ENCODE measurements at regions not wholly inside any gene's neighbourhood (a gene's known extent, or its start where the extent isn't known, plus 50 kb on each side); places are given as distances from the start of the nearest gene placed in this dataset.
"Not testable (repeated sequence)": the region's sequence is repeated elsewhere in the genome, so short reads cannot be mapped to it uniquely, and the experiment has no call there.

DNA sequence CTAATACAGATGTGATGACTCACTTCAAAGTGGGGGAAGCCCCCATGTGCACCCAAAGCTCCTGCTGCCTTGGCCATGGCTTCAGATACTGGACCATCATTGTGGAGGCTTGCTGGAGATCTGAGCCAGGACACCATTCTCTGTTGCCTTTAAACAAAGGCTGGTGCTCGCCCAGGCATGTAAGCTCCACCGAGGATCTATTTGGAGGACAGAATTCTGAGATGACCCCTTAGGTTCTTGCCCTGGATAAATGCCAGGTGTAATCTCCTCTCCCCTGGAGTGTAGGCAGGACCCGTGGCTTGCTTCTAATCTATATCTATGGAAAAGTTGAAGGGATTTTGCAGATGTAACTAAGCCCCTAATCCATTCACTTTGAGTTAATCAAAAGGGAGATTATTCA lies 141.0 kb downstream of the UNC93B1 start:
- ATAC-seq; H3K27ac Mint-ChIP-seq; CTCF ChIA-PET; H3K9me3 Mint-ChIP-seq (ENCODE audit: insufficient read depth); DNase-seq; H3K4me3 Mint-ChIP-seq; H3K4me1 Mint-ChIP-seq (ENCODE audit: low read depth); H3K36me3 Mint-ChIP-seq (ENCODE audit: low read depth); POLR2A ChIA-PET: not testable (repeated sequence)
- H3K27me3 Mint-ChIP-seq (ENCODE audit: low read depth) = peaks cover 11% of the 10 kb centered on the region

DNA sequence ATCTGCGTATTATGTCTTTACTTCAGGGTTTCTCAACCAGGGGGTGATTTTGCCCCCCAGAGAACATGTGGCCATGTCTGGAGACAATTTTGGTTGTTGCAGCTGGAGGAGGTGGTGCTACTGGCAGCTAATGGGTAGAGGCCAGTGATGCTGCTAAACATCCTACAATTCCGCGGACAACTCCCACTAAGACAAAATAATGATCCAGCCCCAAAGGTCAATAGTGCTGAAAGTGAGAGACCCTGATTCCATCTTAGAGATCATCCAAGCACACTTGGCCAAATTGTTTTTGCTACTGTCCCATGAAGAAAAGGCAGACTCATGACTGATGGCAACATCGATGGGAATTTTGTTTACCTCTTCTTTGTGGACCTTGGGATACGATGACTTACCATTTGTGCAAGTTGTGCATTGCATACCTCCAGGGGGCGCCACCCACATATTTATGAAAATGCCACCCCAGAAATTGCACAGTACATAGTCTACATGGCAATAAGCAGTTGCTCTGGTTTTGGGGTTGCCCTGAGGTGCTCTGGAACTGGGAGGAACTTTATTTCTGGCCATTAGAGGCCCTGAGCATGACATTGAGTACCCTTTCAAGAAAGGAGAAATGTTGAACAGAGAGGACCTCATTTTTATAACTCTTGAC lies 144.3 kb downstream of the UNC93B1 start:
- H3K27ac Mint-ChIP-seq; ATAC-seq; H3K36me3 Mint-ChIP-seq (ENCODE audit: low read depth); H3K4me1 Mint-ChIP-seq (ENCODE audit: low read depth); H3K9me3 Mint-ChIP-seq (ENCODE audit: insufficient read depth); H3K4me3 Mint-ChIP-seq; POLR2A ChIA-PET: not testable (repeated sequence)
- CTCF ChIA-PET = interaction anchor here (1.3 kb wide), 1 partner anchor 96 kb away, joined by 5 read pairs; no protein-coding TSS in a partner anchor
- DNase-seq = peak; percentile 59
- peaks cover 10% of the 10 kb centered on the region for H3K27me3 Mint-ChIP-seq (ENCODE audit: low read depth)

DNA sequence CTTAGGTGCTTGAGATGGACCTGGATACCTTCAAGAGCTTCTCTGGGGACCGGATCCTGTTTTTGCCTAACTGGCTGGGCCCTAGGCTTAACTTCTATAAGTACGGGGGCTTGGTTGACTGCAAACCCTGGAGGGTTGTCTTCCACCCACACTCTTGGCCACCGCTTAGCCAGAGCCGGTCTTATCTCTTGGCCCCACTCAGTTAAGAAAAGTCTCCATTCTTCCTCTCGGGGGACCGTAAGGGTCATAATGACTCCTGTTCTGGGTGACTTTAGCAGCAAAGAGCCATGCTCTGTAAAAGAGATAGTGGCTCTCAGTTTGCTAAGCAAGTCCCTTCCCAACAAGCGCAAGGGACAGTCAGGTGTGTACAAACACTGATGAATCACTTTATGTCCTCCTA lies 153.2 kb downstream of the UNC93B1 start:
- H3K4me1 Mint-ChIP-seq (ENCODE audit: low read depth); H3K36me3 Mint-ChIP-seq (ENCODE audit: low read depth); POLR2A ChIA-PET; H3K4me3 Mint-ChIP-seq; DNase-seq; ATAC-seq; H3K9me3 Mint-ChIP-seq (ENCODE audit: insufficient read depth); H3K27ac Mint-ChIP-seq: not testable (repeated sequence)
- peaks cover 22% of the 10 kb centered on the region for H3K27me3 Mint-ChIP-seq (ENCODE audit: low read depth)
- CTCF ChIA-PET = interaction anchor here (3.8 kb wide), 1 partner anchor 105 kb away, joined by 13 read pairs; no protein-coding TSS in a partner anchor

DNA sequence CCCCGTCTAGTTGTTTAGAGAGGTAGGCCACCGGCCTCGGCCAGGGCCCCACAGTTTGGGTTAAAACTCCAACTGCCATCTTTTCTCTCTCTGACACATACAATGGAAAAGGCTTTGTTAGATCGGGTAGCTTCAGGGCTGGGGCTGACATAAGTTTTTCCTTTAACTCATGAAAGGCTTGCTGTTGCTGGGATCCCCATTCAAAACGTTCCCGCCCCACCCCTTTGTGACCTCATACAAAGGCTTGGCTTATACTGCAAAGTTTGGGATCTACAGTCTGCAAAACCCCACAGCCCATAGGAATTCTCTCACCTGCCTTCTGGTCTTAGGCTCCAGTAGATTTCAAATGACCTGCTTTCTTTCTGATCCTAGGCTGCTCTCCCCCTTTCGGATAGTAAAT lies 154.1 kb downstream of the UNC93B1 start:
- POLR2A ChIA-PET; H3K4me3 Mint-ChIP-seq; H3K4me1 Mint-ChIP-seq (ENCODE audit: low read depth); H3K27ac Mint-ChIP-seq; H3K36me3 Mint-ChIP-seq (ENCODE audit: low read depth); ATAC-seq; DNase-seq; H3K9me3 Mint-ChIP-seq (ENCODE audit: insufficient read depth): not testable (repeated sequence)
- H3K27me3 Mint-ChIP-seq (ENCODE audit: low read depth) = peaks cover 17% of the 10 kb centered on the region
- CTCF ChIA-PET = interaction anchor here (3.8 kb wide), 1 partner anchor 106 kb away, joined by 13 read pairs; no protein-coding TSS in a partner anchor

GRCh38 chr11:67847896-67848875 lies 155.7 kb downstream of the UNC93B1 start:
- H3K9me3 Mint-ChIP-seq (ENCODE audit: insufficient read depth); DNase-seq; POLR2A ChIA-PET; H3K27ac Mint-ChIP-seq; H3K36me3 Mint-ChIP-seq (ENCODE audit: low read depth); ATAC-seq; H3K4me1 Mint-ChIP-seq (ENCODE audit: low read depth); H3K4me3 Mint-ChIP-seq: not testable (repeated sequence)
- CTCF ChIA-PET = interaction anchor here (3.8 kb wide), 1 partner anchor 107 kb away, joined by 13 read pairs; no protein-coding TSS in a partner anchor
- peaks cover 11% of the 10 kb centered on the region for H3K27me3 Mint-ChIP-seq (ENCODE audit: low read depth)

DNA sequence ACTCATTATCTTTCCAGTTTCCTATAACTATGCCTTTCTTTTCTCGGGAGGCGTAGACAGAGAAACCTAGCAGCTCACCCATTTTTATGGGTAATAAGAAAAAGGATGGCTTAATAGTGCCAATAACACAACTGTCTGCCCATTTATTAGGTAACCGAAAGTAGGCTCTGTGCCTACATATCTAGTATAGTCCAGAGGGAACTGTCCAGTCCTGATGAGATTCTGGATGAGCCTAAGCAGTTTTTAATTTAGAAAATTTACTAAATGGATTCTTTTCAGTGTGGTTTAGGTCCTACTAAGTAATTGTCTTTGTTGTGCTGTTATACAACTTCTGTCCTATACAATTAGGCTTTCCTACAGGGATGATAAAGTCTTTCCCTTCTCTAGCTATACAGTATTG lies 157.6 kb downstream of the UNC93B1 start:
- H3K27ac Mint-ChIP-seq; DNase-seq; H3K4me3 Mint-ChIP-seq; CTCF ChIA-PET; H3K9me3 Mint-ChIP-seq (ENCODE audit: insufficient read depth); POLR2A ChIA-PET; H3K36me3 Mint-ChIP-seq (ENCODE audit: low read depth); H3K27me3 Mint-ChIP-seq (ENCODE audit: low read depth); H3K4me1 Mint-ChIP-seq (ENCODE audit: low read depth); ATAC-seq: not testable (repeated sequence)

DNA sequence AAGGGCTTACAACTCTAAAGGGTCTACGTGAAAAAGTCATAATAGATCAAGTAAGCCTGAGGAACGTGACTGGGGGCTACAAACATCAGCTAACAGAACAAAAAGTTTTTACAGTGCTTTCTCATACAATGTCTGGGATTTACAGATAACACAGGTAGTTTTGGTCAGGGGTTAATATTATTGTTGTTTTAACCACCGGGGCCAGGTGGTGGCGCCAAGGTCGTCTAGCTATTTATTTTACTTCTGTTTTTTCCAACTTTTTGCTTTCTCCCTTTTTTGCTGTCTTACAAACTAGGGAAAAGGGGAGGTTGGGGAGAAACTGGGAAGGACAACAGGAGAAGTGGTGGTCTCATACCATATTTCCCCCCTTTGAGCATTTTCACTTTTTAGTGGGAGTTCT lies 158.6 kb downstream of the UNC93B1 start:
- POLR2A ChIA-PET; H3K36me3 Mint-ChIP-seq (ENCODE audit: low read depth); H3K4me3 Mint-ChIP-seq; H3K27ac Mint-ChIP-seq; H3K4me1 Mint-ChIP-seq (ENCODE audit: low read depth); H3K9me3 Mint-ChIP-seq (ENCODE audit: insufficient read depth); ATAC-seq: not testable (repeated sequence)
- H3K27me3 Mint-ChIP-seq (ENCODE audit: low read depth) = peaks cover 11% of the 10 kb centered on the region
- CTCF ChIA-PET = interaction anchor here (1.3 kb wide), 1 partner anchor 110 kb away, joined by 5 read pairs; no protein-coding TSS in a partner anchor
- DNase-seq = peak; percentile 25

DNA sequence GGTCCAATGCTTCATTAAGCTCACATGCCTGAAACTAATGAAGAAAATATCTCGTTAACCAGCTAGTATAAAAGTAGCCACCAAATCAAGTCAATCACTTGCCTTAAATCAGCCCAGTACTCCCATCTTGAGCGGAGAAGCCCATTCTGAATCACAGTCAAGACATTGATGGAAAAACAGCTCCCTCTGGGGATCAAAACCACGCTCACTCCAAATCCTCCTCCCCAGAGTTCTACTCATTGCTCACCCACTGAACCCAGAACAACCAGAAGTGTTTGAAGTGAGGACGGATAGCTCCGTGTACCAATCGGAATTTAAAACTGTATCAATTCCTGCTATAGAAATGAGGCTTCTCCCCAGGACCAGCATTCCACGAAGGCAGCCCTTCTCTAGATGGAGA lies 163.3 kb downstream of the UNC93B1 start:
- ATAC-seq; CTCF ChIA-PET; H3K27ac Mint-ChIP-seq; H3K4me1 Mint-ChIP-seq (ENCODE audit: low read depth); POLR2A ChIA-PET; H3K36me3 Mint-ChIP-seq (ENCODE audit: low read depth); H3K27me3 Mint-ChIP-seq (ENCODE audit: low read depth); DNase-seq; H3K4me3 Mint-ChIP-seq; H3K9me3 Mint-ChIP-seq (ENCODE audit: insufficient read depth): not testable (repeated sequence)

DNA sequence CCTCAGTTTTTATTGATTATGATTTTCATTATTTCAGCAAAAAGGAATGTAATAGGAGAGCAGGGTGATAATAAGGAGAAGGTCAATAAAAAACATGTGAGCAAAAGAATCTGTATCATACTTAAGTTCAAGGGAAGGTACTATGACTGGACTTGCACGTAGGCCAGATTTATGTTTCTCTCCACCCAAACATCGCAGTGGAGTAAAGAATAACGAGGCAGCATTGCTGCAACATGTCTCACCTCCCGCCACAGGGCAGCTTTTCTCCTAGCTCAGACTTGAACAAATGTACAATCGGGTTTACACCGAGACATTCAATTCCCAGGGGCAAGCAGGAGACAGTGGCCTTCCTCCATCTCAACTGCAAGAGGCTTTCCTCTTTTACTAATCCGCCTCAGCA lies 155.7 kb upstream of the ALDH3B2 start:
- ATAC-seq; H3K27ac Mint-ChIP-seq; H3K4me1 Mint-ChIP-seq (ENCODE audit: low read depth); POLR2A ChIA-PET; H3K4me3 Mint-ChIP-seq; H3K9me3 Mint-ChIP-seq (ENCODE audit: insufficient read depth); H3K36me3 Mint-ChIP-seq (ENCODE audit: low read depth); CTCF ChIA-PET; DNase-seq: not testable (repeated sequence)
- H3K27me3 Mint-ChIP-seq (ENCODE audit: low read depth) = peaks cover 32% of the 10 kb centered on the region

GRCh38 chr11:67826951-67827296 lies 152.5 kb upstream of the ALDH3B2 start:
- ATAC-seq; H3K4me1 Mint-ChIP-seq (ENCODE audit: low read depth); H3K36me3 Mint-ChIP-seq (ENCODE audit: low read depth); CTCF ChIA-PET; H3K9me3 Mint-ChIP-seq (ENCODE audit: insufficient read depth); DNase-seq; H3K4me3 Mint-ChIP-seq; POLR2A ChIA-PET; H3K27ac Mint-ChIP-seq: not testable (repeated sequence)
- H3K27me3 Mint-ChIP-seq (ENCODE audit: low read depth) = peaks cover 37% of the 10 kb centered on the region

GRCh38 chr11:67826028-67826950 lies 151.9 kb upstream of the ALDH3B2 start:
- H3K27me3 Mint-ChIP-seq (ENCODE audit: low read depth) = peaks cover 37% of the 10 kb centered on the region
- H3K9me3 Mint-ChIP-seq (ENCODE audit: insufficient read depth); H3K36me3 Mint-ChIP-seq (ENCODE audit: low read depth); POLR2A ChIA-PET; ATAC-seq; DNase-seq; H3K4me1 Mint-ChIP-seq (ENCODE audit: low read depth); H3K4me3 Mint-ChIP-seq; H3K27ac Mint-ChIP-seq; CTCF ChIA-PET: not testable (repeated sequence)

All from activated CD8-positive, alpha-beta T cell treated with anti-CD3 and anti-CD28 coated beads, Interleukin-2, amount 10 ng/mL, durations not matched to agents 7 days and 5 days (primary cell).